Fibroblast of upper back skin (primary cell): ENCODE measurements at regions not wholly inside any gene's neighbourhood (a gene's known extent, or its start where the extent isn't known, plus 50 kb on each side); places are given as distances from the start of the nearest gene placed in this dataset.
A peak's percentile ranks its signal among the peaks of the same experiment; 100 is the strongest.
"Not testable (repeated sequence)": the region's sequence is repeated elsewhere in the genome, so short reads cannot be mapped to it uniquely, and the experiment has no call there.

Experiments
- DNase-seq: peaks from one replicate; pipeline ENCODE4 v3.0.0-alpha.2; 2013

DNA sequence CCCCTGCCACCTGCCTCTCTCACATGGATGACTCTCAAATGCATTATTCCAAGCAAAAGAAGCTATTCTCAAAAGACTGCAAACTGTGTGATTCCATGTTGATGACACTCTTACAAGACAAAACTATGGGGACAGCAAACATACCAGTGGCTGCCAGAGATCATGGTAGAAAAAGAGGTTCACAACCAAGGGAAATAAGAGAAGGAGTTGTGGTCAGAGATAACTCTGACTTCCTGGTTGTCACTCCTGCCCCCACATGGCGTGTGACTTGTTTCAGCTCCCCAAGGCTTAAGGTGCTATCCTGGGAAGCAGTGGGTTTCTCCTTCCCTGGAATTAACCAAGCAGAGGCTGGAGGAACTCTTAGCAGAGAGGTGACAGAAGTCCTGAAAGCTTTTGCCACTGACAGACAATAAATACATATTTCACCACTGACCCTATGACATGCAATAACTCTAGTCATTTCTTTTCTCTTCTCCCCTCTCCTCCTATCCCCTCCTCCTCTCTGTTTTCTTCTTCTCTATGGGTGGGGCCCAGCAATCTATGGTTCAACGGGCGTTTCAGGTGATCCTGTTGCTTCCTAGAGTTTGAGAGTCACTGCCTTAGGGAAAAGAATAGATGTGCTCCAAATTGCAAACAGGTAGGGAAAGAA lies 185.1 kb downstream of the FCRL5 start:
- DNase-seq: no peak

DNA sequence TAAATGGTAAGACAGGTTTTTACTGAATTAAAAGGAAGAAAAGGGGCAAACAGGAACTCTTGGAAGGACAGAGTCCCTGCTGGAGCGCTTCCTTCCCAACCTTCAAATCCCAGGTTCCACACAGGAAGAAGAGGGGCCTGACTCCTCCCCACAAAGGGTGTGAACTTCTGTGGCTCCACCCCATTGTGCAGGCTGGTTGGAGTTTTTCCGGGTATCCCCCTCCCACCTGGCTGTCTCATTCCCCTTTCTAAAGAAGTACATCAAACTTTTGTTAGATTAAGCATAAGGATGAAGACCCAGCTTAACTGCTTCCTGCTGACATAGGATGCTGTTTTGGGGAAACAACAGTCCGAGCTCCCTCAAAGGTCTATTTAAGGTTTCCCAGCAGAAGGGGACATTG lies 187.7 kb downstream of the FCRL5 start:
- no peak for DNase-seq

DNA sequence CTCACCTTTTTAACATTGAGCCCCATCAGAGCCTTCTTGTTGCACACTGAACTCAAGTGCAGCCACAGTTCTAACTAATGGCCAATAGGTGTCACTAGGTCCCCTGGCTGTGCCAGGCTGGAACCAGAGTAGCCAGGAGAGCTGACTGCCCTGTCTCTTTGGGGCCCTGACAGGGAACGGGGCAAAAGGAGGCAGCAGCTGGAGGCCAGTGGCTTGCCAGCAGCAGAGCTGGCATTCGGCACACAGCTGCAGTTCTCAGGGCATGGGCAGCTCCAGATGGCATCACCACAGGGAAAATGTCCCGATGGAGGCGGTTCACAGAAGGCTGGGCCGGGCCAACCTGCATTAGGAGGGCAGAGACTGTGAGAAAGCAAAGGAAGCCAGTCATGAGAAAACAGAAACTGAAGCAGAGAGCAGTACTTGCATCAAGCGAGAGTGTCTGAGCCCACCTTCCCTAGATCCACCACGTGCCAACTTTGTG lies 188.6 kb downstream of the FCRL5 start:
- peak; percentile 50 for DNase-seq

DNA sequence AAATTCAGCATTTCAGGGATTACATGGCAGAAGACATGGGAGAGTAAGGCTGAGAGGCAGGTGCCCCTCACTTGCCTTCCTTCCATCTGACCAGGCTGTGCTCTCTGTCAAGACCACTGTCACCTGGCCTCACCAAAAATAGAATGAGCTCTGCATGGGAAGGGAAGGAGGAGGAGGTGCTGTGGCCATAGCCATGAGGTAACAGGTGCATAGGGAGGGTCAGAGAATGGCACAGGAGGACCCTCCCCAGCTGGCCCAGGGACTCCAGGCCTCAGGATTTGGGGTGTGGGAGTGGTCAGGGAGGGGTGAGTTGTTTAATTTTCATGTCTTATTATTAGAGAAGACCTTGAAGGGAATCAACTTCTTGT lies 192.3 kb downstream of the FCRL5 start:
- no peak for DNase-seq

GRCh38 chr1:157359314-157360022 lies 192.8 kb downstream of the FCRL5 start:
- no peak for DNase-seq

- no peak for DNase-seq
Observed at GRCh38 chr1:157357111-157357510, 195.2 kb downstream of the FCRL5 start.

DNA sequence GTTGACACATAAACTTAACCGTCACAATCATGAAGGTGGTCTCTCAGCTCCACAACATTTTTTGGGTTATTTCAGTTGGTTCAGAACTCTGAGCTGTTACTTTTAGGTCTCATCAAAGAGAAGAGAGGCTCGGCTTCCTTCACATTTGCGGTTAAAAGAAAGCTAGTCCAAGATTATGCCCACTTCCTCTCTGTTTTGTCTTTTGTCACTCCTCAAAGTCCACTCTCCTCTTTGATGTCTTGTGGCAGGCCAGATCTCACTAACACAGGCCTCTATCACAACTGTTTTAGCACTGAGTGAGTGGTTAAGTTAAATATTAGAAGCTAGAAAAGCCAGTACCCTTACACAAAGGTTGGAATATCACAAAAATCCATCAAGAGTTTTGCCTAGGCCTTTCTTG lies 195.7 kb downstream of the FCRL5 start:
- no peak for DNase-seq

DNA sequence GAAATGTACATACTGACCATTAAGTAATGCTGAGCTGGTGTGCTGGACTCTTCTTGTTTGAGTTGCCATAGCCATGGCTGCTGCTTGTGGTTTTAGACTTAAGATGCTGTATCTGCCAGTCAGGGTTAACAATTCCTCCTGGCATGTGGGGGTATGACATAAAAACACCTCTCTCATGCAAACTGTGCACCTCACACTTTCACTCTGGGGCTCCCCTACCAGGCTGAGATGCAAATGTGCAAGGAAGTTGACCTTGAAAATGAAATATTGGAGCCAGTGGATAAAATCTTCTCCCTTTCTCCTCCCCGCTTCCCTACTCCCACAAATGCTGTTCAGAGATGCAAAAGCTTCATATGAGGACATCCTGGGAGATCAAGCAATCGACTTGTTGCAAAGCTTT lies 198.8 kb downstream of the FCRL5 start:
- no peak for DNase-seq

- no peak for DNase-seq
Observed at GRCh38 chr1:157352817-157353408, 199.4 kb downstream of the FCRL5 start.

- no peak for DNase-seq
Observed at GRCh38 chr1:157352216-157352615, 200.1 kb downstream of the FCRL5 start.

DNA sequence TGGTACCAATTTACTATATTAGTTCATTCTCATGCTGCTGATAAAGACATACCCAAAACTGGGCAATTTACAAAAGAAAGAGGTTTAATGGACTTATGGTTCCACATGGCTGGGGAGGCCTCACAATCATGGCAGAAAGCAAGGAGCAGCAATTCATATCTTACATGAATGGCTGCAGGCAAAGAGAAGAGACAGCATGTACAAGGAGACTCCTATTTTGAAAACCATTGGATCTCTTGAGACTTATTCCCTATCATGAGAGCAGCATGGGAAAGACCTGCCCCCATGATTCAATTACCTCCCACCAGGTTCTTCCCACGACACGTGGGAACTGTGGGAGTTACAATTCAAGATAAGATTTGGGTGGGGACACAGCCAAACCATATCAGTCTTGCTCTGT lies 200.5 kb downstream of the FCRL5 start:
- not testable (repeated sequence) for DNase-seq

DNA sequence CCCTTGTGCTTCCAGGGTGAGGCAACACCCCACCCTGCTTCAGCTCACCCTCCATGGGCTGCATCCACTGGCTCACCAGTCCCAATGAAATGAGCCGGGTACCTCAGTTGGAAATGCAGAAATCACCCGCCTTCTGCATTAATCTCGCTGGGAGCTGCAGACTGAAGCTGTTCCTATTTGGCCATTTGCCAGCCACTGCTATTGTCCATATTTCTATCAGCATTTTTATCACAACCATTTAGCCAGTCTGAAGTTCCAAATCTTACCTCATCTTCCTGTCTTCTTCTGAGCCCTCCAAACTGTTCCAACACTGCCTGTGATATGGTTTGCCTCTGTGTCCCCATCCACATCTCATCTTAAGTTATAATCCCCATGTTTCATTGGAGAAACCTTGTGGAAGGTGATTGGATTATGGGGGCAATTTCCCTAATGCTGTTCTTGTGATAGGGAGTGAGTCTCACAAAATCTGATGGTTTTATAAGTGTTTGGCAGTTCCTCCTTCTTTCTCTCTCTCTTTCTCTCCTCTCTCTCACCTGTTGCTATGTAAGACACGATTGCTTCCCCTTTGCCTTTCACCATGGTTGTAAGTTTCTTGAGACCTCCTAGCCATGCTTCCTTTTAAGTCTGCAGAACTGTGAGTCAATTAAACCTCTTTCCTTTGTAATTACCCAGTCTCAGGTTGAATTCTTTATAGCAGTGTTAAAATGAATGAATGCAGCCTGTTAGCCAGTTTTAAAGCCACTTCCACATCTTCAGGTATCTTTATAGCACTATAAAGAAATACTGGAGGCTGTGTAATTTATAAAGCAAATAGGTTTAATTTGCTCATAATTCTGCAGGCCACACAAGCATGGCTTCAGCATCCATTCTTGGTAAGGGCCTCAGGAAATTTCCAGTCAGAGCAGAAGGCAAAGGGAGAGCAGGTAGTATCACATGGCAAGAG lies 203.5 kb downstream of the FCRL5 start:
- DNase-seq: no peak

DNA sequence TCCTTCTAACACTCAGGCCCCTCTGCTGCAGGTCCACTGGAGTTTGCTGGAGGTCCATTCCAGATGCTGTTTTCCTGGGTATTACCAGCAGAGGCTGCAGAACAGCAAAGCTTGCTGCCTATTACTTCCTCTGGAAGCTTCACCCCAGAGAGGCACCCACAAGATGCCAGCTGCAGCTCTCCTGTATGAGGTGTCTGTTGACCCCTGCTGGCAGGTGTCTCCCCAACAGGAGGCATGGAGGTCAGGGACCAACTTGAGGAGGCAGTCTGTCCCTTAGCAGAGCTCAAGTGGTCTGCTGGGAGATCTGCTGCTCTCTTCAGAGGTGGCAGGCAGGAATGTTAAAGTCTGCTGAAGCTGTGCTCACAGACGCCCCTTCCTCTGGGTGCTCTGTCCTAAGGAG lies 204.8 kb downstream of the FCRL5 start:
- no peak for DNase-seq

DNA sequence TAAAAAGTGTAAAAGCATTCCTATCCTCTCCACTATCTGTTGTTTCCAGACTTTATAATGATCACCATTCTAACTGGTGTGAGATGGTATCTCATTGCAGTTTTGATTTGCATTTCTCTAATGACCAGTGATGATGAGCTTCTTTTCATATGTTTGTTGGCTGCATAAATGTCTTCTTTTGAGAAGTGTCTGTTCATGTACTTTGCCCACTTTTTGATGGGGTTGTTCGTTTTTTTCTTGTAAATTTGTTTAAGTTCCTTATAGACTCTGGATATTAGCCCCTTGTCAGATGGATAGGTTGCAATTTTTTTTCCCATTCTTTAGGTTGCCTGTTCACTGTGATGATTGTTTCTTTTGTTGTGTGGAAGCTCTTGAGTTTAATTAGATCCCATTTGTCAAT lies 199.6 kb upstream of the ETV3 start:
- not testable (repeated sequence) for DNase-seq

- no peak for DNase-seq
Observed at GRCh38 chr1:157335056-157335455, 196.9 kb upstream of the ETV3 start.

GRCh38 chr1:157334041-157334440 lies 195.8 kb upstream of the ETV3 start:
- no peak for DNase-seq

DNA sequence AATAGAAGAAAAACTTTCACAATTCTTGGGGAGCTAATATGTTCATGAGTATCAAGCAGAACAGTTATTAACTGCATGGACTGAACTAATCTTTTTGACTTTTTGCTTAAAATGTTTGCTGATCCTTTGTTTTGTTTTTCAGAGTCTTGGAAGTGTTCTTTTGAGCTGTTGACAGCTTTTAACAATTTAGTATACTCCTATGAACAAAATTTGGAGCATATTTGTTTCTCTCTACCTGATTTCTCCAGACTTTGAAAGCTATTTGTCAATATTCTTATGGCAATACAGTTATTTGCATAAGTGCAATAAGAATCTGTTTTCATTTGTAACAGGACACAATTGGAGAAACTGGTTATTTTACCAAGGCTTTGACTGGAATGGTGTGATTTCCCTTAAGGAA lies 192.0 kb upstream of the ETV3 start:
- DNase-seq: not testable (repeated sequence)

DNA sequence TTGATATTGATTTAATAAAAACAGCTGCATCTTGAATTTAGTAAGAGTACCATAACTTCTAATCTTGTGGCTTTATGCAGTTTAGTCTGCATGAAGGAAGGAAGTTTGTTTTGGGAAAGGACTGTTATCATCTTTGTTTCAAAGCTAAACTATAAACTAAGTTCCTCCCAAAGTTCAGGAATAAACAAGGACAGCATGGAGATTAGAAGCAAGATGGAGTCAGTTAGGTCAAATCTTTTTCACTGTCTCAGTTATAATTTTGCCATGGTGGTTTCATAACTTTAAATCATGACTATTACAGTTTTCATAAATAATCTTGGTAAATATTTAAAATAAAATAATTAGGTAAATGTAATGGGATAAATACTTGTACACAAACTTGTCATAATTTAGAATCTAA lies 189.9 kb upstream of the ETV3 start:
- DNase-seq: not testable (repeated sequence)

- DNase-seq: no peak
Observed at GRCh38 chr1:157326173-157326859, 188.1 kb upstream of the ETV3 start.

GRCh38 chr1:157325220-157325619 lies 187.0 kb upstream of the ETV3 start:
- no peak for DNase-seq

DNA sequence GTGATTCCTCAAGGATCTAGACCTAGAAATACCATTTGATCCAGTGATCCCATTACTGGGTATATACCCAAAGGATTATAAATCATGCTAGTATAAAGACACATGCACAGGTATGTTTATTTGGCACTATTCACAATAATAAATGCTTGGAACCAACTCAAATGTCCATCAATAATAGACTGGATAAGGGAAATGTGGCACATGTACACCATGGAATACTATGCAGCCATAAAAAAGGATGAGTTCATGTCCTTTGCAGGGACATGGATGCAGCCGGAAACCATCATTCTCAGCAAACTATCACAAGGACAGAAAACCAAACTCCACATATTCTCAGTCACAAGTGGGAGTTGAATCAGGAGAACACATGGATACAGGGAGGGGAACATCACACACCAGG lies 183.8 kb upstream of the ETV3 start:
- DNase-seq: not testable (repeated sequence)

DNA sequence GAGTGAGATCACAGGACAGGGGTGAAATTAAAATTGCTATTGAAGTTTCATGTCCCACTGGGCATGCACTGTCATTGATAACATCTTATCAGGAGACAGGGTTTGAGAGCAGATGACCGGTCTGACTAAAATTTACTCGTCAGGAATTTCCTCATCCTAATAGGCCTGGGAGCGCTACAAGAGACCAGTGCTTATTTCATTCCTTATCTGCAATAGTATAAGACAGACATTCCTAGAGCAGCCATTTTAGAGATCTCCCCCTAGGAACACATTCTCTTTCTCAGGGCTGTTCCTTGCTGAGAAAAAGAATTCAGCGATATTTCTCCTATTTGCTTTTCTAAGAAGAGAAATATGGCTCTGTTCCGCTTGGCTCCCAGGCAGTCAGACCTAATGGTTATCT lies 181.4 kb upstream of the ETV3 start:
- DNase-seq: no peak

- not testable (repeated sequence) for DNase-seq
Observed at GRCh38 chr1:157317229-157317628, 179.0 kb upstream of the ETV3 start.
